ENCODE measurements at regions not wholly inside any gene's neighbourhood (a gene's known extent, or its start where the extent isn't known, plus 50 kb on each side); places are given as distances from the start of the nearest gene placed in this dataset.
A peak's percentile ranks its signal among the peaks of the same experiment; 100 is the strongest.

DNA sequence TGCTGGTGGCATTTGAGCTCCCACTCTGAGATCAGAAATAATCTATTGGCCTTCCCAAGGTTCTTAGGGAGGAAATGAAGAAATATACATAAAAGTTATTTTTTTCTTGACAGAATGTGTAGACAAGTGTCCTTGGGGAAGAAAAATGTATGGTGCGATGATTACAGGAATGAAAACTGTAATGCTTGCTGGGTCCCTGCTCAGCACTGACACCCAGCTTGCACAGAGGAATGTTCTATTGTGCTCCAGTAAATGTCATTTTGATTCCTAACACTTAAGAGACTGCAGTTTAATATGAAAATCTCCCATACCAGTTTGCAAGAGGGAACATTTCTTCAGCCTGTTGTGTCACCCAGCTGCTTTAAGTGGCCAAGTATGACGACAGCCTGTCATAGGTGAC is 271.3 kb upstream of the TPM1 start:
- Histone ChIP-seq H3K4me1 (ENCODE audit: control insufficient read depth, insufficient read depth, low read length) (no peaks in the 10 kb centered on the region), H3K27ac (ENCODE audit: low read depth, low read length) (no peak overlapping the region), H3K27me3 (ENCODE audit: control insufficient read depth, insufficient read depth, low read length) (no peaks in the 10 kb centered on the region), H3K9me3 (ENCODE audit: control insufficient read depth, insufficient read depth, low read length) (no peaks in the 10 kb centered on the region), H3K4me3 (ENCODE audit: low read depth, low read length) (no peak overlapping the region), H3K36me3 (ENCODE audit: control insufficient read depth, insufficient read depth, low read length) (peaks cover 28% of the 10 kb centered on the region)
- WGBS (ENCODE audit: insufficient coverage): 100% methylated on average over 1 of the region's 2 CpGs
- DNase-seq (ENCODE audit: low read depth in 4 of 6, low spot score in 6 of 6): peak in 1 of 6 donors; percentile 28

- DNase-seq (ENCODE audit: low read depth in 4 of 6, low spot score in 6 of 6): no peak
- Histone ChIP-seq H3K36me3 (ENCODE audit: control insufficient read depth, insufficient read depth, low read length) (peaks cover 24% of the 10 kb centered on the region), H3K4me3 (ENCODE audit: low read depth, low read length) (no peak overlapping the region), H3K27ac (ENCODE audit: low read depth, low read length) (no peak overlapping the region), H3K9me3 (ENCODE audit: control insufficient read depth, insufficient read depth, low read length) (no peaks in the 10 kb centered on the region), H3K4me1 (ENCODE audit: control insufficient read depth, insufficient read depth, low read length) (no peaks in the 10 kb centered on the region), H3K27me3 (ENCODE audit: control insufficient read depth, insufficient read depth, low read length) (no peaks in the 10 kb centered on the region)
- WGBS (ENCODE audit: insufficient coverage): 79% methylated on average over 6 of the region's 12 CpGs
These were observed 269.0 kb upstream of the TPM1 start for GRCh38 chr15:62773369-62774165.

GRCh38 chr15:62775932-62776331 is 266.6 kb upstream of the TPM1 start:
- Histone ChIP-seq H3K27ac (ENCODE audit: low read depth, low read length) (no peak overlapping the region), H3K36me3 (ENCODE audit: control insufficient read depth, insufficient read depth, low read length) (peaks cover 17% of the 10 kb centered on the region), H3K4me1 (ENCODE audit: control insufficient read depth, insufficient read depth, low read length) (no peaks in the 10 kb centered on the region), H3K9me3 (ENCODE audit: control insufficient read depth, insufficient read depth, low read length) (no peaks in the 10 kb centered on the region), H3K27me3 (ENCODE audit: control insufficient read depth, insufficient read depth, low read length) (no peaks in the 10 kb centered on the region), H3K4me3 (ENCODE audit: low read depth, low read length) (no peak overlapping the region)
- no peak for DNase-seq (ENCODE audit: low read depth in 4 of 6, low spot score in 6 of 6)
- 100% methylated on average over 1 of the region's 1 CpG for WGBS (ENCODE audit: insufficient coverage)

DNA sequence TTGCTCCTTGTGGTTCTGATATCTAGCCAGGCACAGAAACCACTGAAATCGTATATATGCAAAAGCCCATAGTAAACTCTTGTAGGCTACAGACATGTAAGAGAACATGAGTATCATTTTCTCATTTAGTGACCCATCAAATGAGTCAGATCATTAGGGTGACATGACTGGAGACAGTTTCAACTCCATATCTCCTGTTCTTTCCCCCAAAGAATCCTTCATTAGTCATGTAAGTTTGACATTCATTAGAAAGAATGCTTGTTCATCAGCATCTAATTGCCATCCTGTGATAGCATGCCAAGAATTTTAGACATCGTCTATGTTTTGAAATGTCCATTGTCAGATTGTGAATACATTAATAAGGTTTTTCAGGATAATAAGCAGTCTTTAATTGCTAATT is 264.9 kb upstream of the TPM1 start:
- Histone ChIP-seq H3K9me3 (ENCODE audit: control insufficient read depth, insufficient read depth, low read length) (no peaks in the 10 kb centered on the region), H3K4me1 (ENCODE audit: control insufficient read depth, insufficient read depth, low read length) (peaks cover 6% of the 10 kb centered on the region), H3K4me3 (ENCODE audit: low read depth, low read length) (no peak overlapping the region), H3K27ac (ENCODE audit: low read depth, low read length) (no peak overlapping the region), H3K36me3 (ENCODE audit: control insufficient read depth, insufficient read depth, low read length) (peaks cover 18% of the 10 kb centered on the region), H3K27me3 (ENCODE audit: control insufficient read depth, insufficient read depth, low read length) (no peaks in the 10 kb centered on the region)
- no CpG with 5 or more reads among the region's 2 CpGs for WGBS (ENCODE audit: insufficient coverage)
- DNase-seq (ENCODE audit: low read depth in 4 of 6, low spot score in 6 of 6): peak in 1 of 6 donors; percentile 34

GRCh38 chr15:62779036-62779770 is 263.3 kb upstream of the TPM1 start:
- H3K27me3 ChIP-seq (ENCODE audit: control insufficient read depth, insufficient read depth, low read length): no peaks in the 10 kb centered on the region
- no peaks in the 10 kb centered on the region for H3K9me3 ChIP-seq (ENCODE audit: control insufficient read depth, insufficient read depth, low read length)
- DNase-seq (ENCODE audit: low read depth in 4 of 6, low spot score in 6 of 6): no peak
- peaks cover 21% of the 10 kb centered on the region for H3K36me3 ChIP-seq (ENCODE audit: control insufficient read depth, insufficient read depth, low read length)
- no peak overlapping the region for H3K4me3 ChIP-seq (ENCODE audit: low read depth, low read length)
- H3K27ac ChIP-seq (ENCODE audit: low read depth, low read length): no peak overlapping the region
- H3K4me1 ChIP-seq (ENCODE audit: control insufficient read depth, insufficient read depth, low read length): peaks cover 14% of the 10 kb centered on the region
- 80% methylated on average over 2 of the region's 8 CpGs for WGBS (ENCODE audit: insufficient coverage)

GRCh38 chr15:62779899-62780298 is 262.6 kb upstream of the TPM1 start:
- peaks cover 21% of the 10 kb centered on the region for H3K36me3 ChIP-seq (ENCODE audit: control insufficient read depth, insufficient read depth, low read length)
- H3K27me3 ChIP-seq (ENCODE audit: control insufficient read depth, insufficient read depth, low read length): no peaks in the 10 kb centered on the region

GRCh38 chr15:62781081-62781497 is 261.5 kb upstream of the TPM1 start:
- H3K27me3 ChIP-seq (ENCODE audit: control insufficient read depth, insufficient read depth, low read length): no peaks in the 10 kb centered on the region
- peaks cover 17% of the 10 kb centered on the region for H3K4me1 ChIP-seq (ENCODE audit: control insufficient read depth, insufficient read depth, low read length)
- no peaks in the 10 kb centered on the region for H3K9me3 ChIP-seq (ENCODE audit: control insufficient read depth, insufficient read depth, low read length)
- H3K4me3 ChIP-seq (ENCODE audit: low read depth, low read length): no peak overlapping the region
- H3K36me3 ChIP-seq (ENCODE audit: control insufficient read depth, insufficient read depth, low read length): peaks cover 21% of the 10 kb centered on the region
- H3K27ac ChIP-seq (ENCODE audit: low read depth, low read length): no peak overlapping the region
- WGBS (ENCODE audit: insufficient coverage): 67% methylated on average over 1 of the region's 5 CpGs
- DNase-seq (ENCODE audit: low read depth in 4 of 6, low spot score in 6 of 6): no peak

More at GRCh38 chr15:62779899-62780298, 262.6 kb upstream of the TPM1 start:
- H3K4me1 ChIP-seq (ENCODE audit: control insufficient read depth, insufficient read depth, low read length): peaks cover 14% of the 10 kb centered on the region
- H3K9me3 ChIP-seq (ENCODE audit: control insufficient read depth, insufficient read depth, low read length): no peaks in the 10 kb centered on the region
- no peak for DNase-seq (ENCODE audit: low read depth in 4 of 6, low spot score in 6 of 6)
- H3K27ac ChIP-seq (ENCODE audit: low read depth, low read length): no peak overlapping the region
- H3K4me3 ChIP-seq (ENCODE audit: low read depth, low read length): no peak overlapping the region
- 96% methylated on average over 2 of the region's 3 CpGs for WGBS (ENCODE audit: insufficient coverage)

GRCh38 chr15:62782071-62782841 is 260.3 kb upstream of the TPM1 start:
- H3K27me3 ChIP-seq (ENCODE audit: control insufficient read depth, insufficient read depth, low read length): no peaks in the 10 kb centered on the region
- no peak overlapping the region for H3K4me3 ChIP-seq (ENCODE audit: low read depth, low read length)
- DNase-seq (ENCODE audit: low read depth in 4 of 6, low spot score in 6 of 6): peak; percentile 72 to 95 (median 83)
- peaks cover 17% of the 10 kb centered on the region for H3K4me1 ChIP-seq (ENCODE audit: control insufficient read depth, insufficient read depth, low read length)
- WGBS (ENCODE audit: insufficient coverage): 16% methylated on average over 11 of the region's 11 CpGs
- peak overlapping the region; percentile 57 for H3K27ac ChIP-seq (ENCODE audit: low read depth, low read length)
- peaks cover 16% of the 10 kb centered on the region for H3K36me3 ChIP-seq (ENCODE audit: control insufficient read depth, insufficient read depth, low read length)
- H3K9me3 ChIP-seq (ENCODE audit: control insufficient read depth, insufficient read depth, low read length): no peaks in the 10 kb centered on the region

DNA sequence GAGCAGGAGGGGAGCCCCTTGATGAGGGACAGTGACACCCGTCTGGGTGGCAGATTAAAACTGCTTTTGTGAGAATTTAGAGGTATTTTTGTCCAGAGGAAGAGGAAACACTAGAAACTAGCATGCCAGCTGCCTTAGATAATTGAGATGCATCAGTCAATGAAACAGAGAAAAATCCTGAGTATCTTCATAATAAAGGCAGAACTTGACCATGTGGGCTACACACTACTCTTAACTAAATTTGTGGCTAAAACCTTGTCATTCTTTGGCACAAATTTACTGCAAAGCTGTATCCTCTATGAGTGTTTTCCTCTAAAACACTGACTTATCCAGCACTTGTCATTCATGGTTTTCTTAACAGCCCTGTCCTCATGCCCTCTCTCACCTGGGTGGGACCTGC is 259.7 kb upstream of the TPM1 start:
- WGBS (ENCODE audit: insufficient coverage): no CpG with 5 or more reads among the region's 1 CpG
- H3K4me1 ChIP-seq (ENCODE audit: control insufficient read depth, insufficient read depth, low read length): peaks cover 18% of the 10 kb centered on the region
- H3K4me3 ChIP-seq (ENCODE audit: low read depth, low read length): no peak overlapping the region
- H3K27me3 ChIP-seq (ENCODE audit: control insufficient read depth, insufficient read depth, low read length): no peaks in the 10 kb centered on the region
- H3K27ac ChIP-seq (ENCODE audit: low read depth, low read length): peak overlapping the region; percentile 57
- no peak for DNase-seq (ENCODE audit: low read depth in 4 of 6, low spot score in 6 of 6)
- H3K36me3 ChIP-seq (ENCODE audit: control insufficient read depth, insufficient read depth, low read length): peaks cover 16% of the 10 kb centered on the region
- H3K9me3 ChIP-seq (ENCODE audit: control insufficient read depth, insufficient read depth, low read length): no peaks in the 10 kb centered on the region
